WTC11 (cell line): ENCODE measurements at regions not wholly inside any gene's neighbourhood (a gene's known extent, or its start where the extent isn't known, plus 50 kb on each side); places are given as distances from the start of the nearest gene placed in this dataset.

ENCODE experiments used
- ATF6 ChIP-seq: sonication (generic); formaldehyde crosslinking; IDR thresholded peaks from 2 replicates; pipeline ENCODE4 v1.8.1; 2023; ENCODE audit warnings: mild to moderate bottlenecking, missing genetic modification reagents
- CDX4 ChIP-seq: fragments of 250-450 bp; sonication (Bioruptor Pico); IDR thresholded peaks from 2 replicates; pipeline ENCODE4 v1.9.0; 2021; ENCODE audit warnings: moderate library complexity, mild to moderate bottlenecking, inconsistent platforms, borderline replicate concordance
- CREB1 ChIP-seq: sonication (generic); formaldehyde crosslinking; IDR thresholded peaks from 2 replicates; pipeline ENCODE4 v1.8.0; 2023; ENCODE audit warnings: mild to moderate bottlenecking, missing genetic modification reagents
- E2F1 ChIP-seq: sonication (generic); formaldehyde crosslinking; IDR thresholded peaks from 2 replicates; pipeline ENCODE4 v1.8.0; 2022; ENCODE audit warnings: mild to moderate bottlenecking, missing genetic modification reagents
- E2F5 ChIP-seq: sonication (generic); formaldehyde crosslinking; IDR thresholded peaks from 2 replicates; pipeline ENCODE4 v1.8.1; 2022; ENCODE audit warnings: mild to moderate bottlenecking, moderate library complexity, missing genetic modification reagents
- ELF4 ChIP-seq: sonication (generic); formaldehyde crosslinking; IDR thresholded peaks from 2 replicates; pipeline ENCODE4 v1.8.1; 2022; ENCODE audit warnings: low read depth, mild to moderate bottlenecking, moderate library complexity, missing genetic modification reagents
- FOXJ3 ChIP-seq: sonication (generic); formaldehyde crosslinking; IDR thresholded peaks from 2 replicates; pipeline ENCODE4 v1.9.0; 2021; ENCODE audit warnings: missing genetic modification reagents, mild to moderate bottlenecking, borderline replicate concordance
- FOXP1 ChIP-seq: sonication (generic); formaldehyde crosslinking; IDR thresholded peaks from 2 replicates; pipeline ENCODE4 v1.8.0; 2022; ENCODE audit warnings: missing genetic modification reagents, mild to moderate bottlenecking, moderate library complexity, borderline replicate concordance
- GRHL2 ChIP-seq: fragments of 250-450 bp; sonication (Bioruptor Pico); IDR thresholded peaks from 2 replicates; pipeline ENCODE4 v1.8.0; 2022; ENCODE audit warnings: mild to moderate bottlenecking, moderate library complexity; ENCODE audit not compliant: insufficient replicate concordance, severe bottlenecking
- HMGA2 ChIP-seq: fragments of 250-450 bp; sonication (Bioruptor Pico); IDR thresholded peaks from 2 replicates; pipeline ENCODE4 v1.4.0; 2021; ENCODE audit warnings: mild to moderate bottlenecking, moderate library complexity
- JAZF1 ChIP-seq: fragments of 250-450 bp; sonication (Bioruptor Pico); IDR thresholded peaks from 2 replicates; pipeline ENCODE4 v1.9.0; 2021; ENCODE audit warnings: moderate library complexity, mild to moderate bottlenecking, inconsistent platforms
- NR1H2 ChIP-seq: sonication (generic); formaldehyde crosslinking; IDR thresholded peaks from 2 replicates; pipeline ENCODE4 v1.9.0; 2021; ENCODE audit warnings: mild to moderate bottlenecking, moderate library complexity, missing genetic modification reagents
- OVOL2 ChIP-seq: fragments of 250-450 bp; sonication (Bioruptor Pico); IDR thresholded peaks from 2 replicates; pipeline ENCODE4 v1.9.0; 2021; ENCODE audit warnings: mild to moderate bottlenecking, borderline replicate concordance
- PRDM15 ChIP-seq: sonication (generic); formaldehyde crosslinking; IDR thresholded peaks from 2 replicates; pipeline ENCODE4 v1.8.0; 2022; ENCODE audit warnings: missing genetic modification reagents
- PREB ChIP-seq: sonication (generic); formaldehyde crosslinking; IDR thresholded peaks from 2 replicates; pipeline ENCODE4 v1.8.1; 2022; ENCODE audit warnings: mild to moderate bottlenecking, missing genetic modification reagents, moderate library complexity, borderline replicate concordance
- PRRX2 ChIP-seq: fragments of 250-450 bp; sonication (Bioruptor Pico); IDR thresholded peaks from 2 replicates; pipeline ENCODE4 v1.8.0; 2021; ENCODE audit warnings: mild to moderate bottlenecking
- RELA ChIP-seq: sonication (generic); formaldehyde crosslinking; IDR thresholded peaks from 2 replicates; pipeline ENCODE4 v1.8.1; 2022; ENCODE audit warnings: missing genetic modification reagents, mild to moderate bottlenecking, borderline replicate concordance
- SMAD3 ChIP-seq: sonication (generic); formaldehyde crosslinking; IDR thresholded peaks from 2 replicates; pipeline ENCODE4 v1.8.0; 2022; ENCODE audit warnings: missing genetic modification reagents, mild to moderate bottlenecking, borderline replicate concordance
- SMAD4 ChIP-seq: sonication (generic); formaldehyde crosslinking; IDR thresholded peaks from 2 replicates; pipeline ENCODE4 v1.8.0; 2022; ENCODE audit warnings: mild to moderate bottlenecking, missing genetic modification reagents
- SP1 ChIP-seq: sonication (generic); formaldehyde crosslinking; conservative IDR thresholded peaks from 2 replicates; pipeline ENCODE4 v1.8.1; 2022; ENCODE audit warnings: missing genetic modification reagents
- TCF7 ChIP-seq: sonication (generic); formaldehyde crosslinking; IDR thresholded peaks from 2 replicates; pipeline ENCODE4 v1.8.0; 2022; ENCODE audit warnings: mild to moderate bottlenecking, low read depth, missing genetic modification reagents, moderate library complexity
- TEAD1 ChIP-seq: sonication (generic); formaldehyde crosslinking; IDR thresholded peaks from 2 replicates; pipeline ENCODE4 v1.8.0; 2022; ENCODE audit warnings: mild to moderate bottlenecking, missing genetic modification reagents
- TEAD4 ChIP-seq: sonication (generic); formaldehyde crosslinking; IDR thresholded peaks from 2 replicates; pipeline ENCODE4 v1.8.0; 2022; ENCODE audit warnings: mild to moderate bottlenecking, missing genetic modification reagents
- ZBTB43 ChIP-seq: sonication (generic); formaldehyde crosslinking; IDR thresholded peaks from 2 replicates; pipeline ENCODE4 v1.8.1; 2023; ENCODE audit warnings: mild to moderate bottlenecking, missing genetic modification reagents
- ZNF121 ChIP-seq: sonication (generic); formaldehyde crosslinking; IDR thresholded peaks from 2 replicates; pipeline ENCODE4 v1.8.0; 2023; ENCODE audit warnings: missing genetic modification reagents
- ZNF232 ChIP-seq: sonication (generic); formaldehyde crosslinking; IDR thresholded peaks from 2 replicates; pipeline ENCODE4 v1.8.0; 2022; ENCODE audit warnings: mild to moderate bottlenecking, missing genetic modification reagents
- ZNF671 ChIP-seq: fragments of 250-450 bp; sonication (Bioruptor Pico); IDR thresholded peaks from 2 replicates; pipeline ENCODE4 v1.8.0; 2021; ENCODE audit warnings: mild to moderate bottlenecking
- ZSCAN18 ChIP-seq: fragments of 250-450 bp; sonication (Bioruptor Pico); IDR thresholded peaks from 2 replicates; pipeline ENCODE4 v2.1.2; 2022; ENCODE audit warnings: mild to moderate bottlenecking, moderate library complexity

- TF ChIP-seq SP1 (CRISPR knock-in tag): 0 out of 2 replicates have a peak, but pooled peaks have one; percentile 38
- TF ChIP-seq GRHL2 (CRISPR knock-in tag): no peak
- peak; percentile 51; the same call in 1 of the 2 replicates for TF ChIP-seq TEAD1 (CRISPR knock-in tag)
- no peak for TF ChIP-seq HMGA2 (CRISPR knock-in tag)
- no peak for TF ChIP-seq ZNF121 (CRISPR knock-in tag)
- TF ChIP-seq ZNF232 (CRISPR knock-in tag): no peak
- TF ChIP-seq TEAD4 (CRISPR knock-in tag): no peak
- TF ChIP-seq ZNF671 (CRISPR knock-in tag): no peak
- no peak for TF ChIP-seq ZBTB43 (CRISPR knock-in tag)
- no peak for TF ChIP-seq PRRX2 (CRISPR knock-in tag)
- no peak for TF ChIP-seq E2F1 (CRISPR knock-in tag)
- no peak for TF ChIP-seq SMAD4 (CRISPR knock-in tag)
- no peak for TF ChIP-seq PREB (CRISPR knock-in tag)
- no peak for TF ChIP-seq CREB1 (CRISPR knock-in tag)
- no peak for TF ChIP-seq NR1H2 (CRISPR knock-in tag)
- no peak for TF ChIP-seq OVOL2 (CRISPR knock-in tag)
- no peak for TF ChIP-seq RELA (CRISPR knock-in tag)
- no peak for TF ChIP-seq ATF6 (CRISPR knock-in tag)
- no peak for TF ChIP-seq JAZF1 (CRISPR knock-in tag)
- 0 out of 2 replicates have a peak, but pooled peaks have one; percentile 65 for TF ChIP-seq TCF7
- TF ChIP-seq CDX4 (CRISPR knock-in tag): no peak
- no peak for TF ChIP-seq FOXJ3 (CRISPR knock-in tag)
- 0 out of 2 replicates have a peak, but pooled peaks have one; percentile 25 for TF ChIP-seq FOXP1 (CRISPR knock-in tag)
- no peak for TF ChIP-seq SMAD3 (CRISPR knock-in tag)
- no peak for TF ChIP-seq ELF4
- no peak for TF ChIP-seq E2F5 (CRISPR knock-in tag)
- no peak for TF ChIP-seq PRDM15
- TF ChIP-seq ZSCAN18 (CRISPR knock-in tag): no peak
Observed at GRCh38 chr11:116357784-116358544, 414.8 kb downstream of the BUD13 start (continued).
